ENCODE measurements at regions not wholly inside any gene's neighbourhood (a gene's known extent, or its start where the extent isn't known, plus 50 kb on each side); places are given as distances from the start of the nearest gene placed in this dataset.

DNA sequence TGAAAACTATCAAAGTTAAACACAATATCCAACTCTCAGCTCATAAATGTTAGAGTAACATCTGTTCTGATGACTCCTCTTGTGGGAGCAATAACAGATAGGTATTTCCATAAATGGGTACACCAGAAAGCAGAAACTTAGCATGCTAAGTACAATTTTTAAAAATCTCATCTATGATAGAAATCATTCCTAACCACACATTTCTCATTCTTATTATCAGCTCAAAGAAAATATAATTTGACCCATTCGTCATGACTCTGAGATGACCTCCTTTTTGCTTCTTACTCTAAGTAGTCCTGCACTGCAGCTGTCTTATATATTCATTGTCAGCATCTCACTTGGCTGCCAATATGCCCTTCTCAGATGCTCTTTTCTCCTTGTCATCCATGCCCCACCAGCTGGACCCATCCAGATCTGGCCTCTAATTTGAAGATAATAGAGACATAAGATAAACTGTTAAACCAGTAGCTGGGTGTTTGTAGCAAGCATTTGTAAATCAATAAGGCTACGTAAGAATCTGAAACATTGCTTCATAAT is 298.3 kb downstream of the KCNS3 start:
- no peak for DNase-seq (ENCODE audit: low read depth, low spot score)
- no peak overlapping the region for H3K4me3 ChIP-seq (ENCODE audit: low read length)

- H3K4me3 ChIP-seq (ENCODE audit: low read length): no peak overlapping the region
- no peak for DNase-seq (ENCODE audit: low read depth, low spot score)
Observed at GRCh38 chr2:18172607-18173006, 294.1 kb downstream of the KCNS3 start.

- no peak for DNase-seq (ENCODE audit: low read depth, low spot score)
- H3K4me3 ChIP-seq (ENCODE audit: low read length): no peak overlapping the region
Observed at GRCh38 chr2:18171191-18172139, 293.0 kb downstream of the KCNS3 start.

GRCh38 chr2:18170642-18171041 is 292.2 kb downstream of the KCNS3 start:
- H3K4me3 ChIP-seq (ENCODE audit: low read length): no peak overlapping the region
- no peak for DNase-seq (ENCODE audit: low read depth, low spot score)

DNA sequence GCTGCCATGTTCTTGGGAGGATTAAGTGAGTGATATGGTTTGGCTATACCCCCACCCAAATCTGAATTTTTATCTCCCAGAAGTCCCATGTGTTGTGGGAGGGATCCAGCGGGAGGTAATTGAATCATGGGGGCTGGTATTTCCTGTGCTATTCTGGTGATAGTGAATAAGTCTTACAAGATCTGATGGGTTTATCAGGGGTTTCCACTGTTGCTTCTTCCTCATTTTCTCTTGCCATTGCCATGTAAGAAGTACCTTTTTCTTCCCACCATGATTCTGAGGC is 291.4 kb downstream of the KCNS3 start:
- no peak overlapping the region for H3K4me3 ChIP-seq (ENCODE audit: low read length)
- no peak for DNase-seq (ENCODE audit: low read depth, low spot score)

DNA sequence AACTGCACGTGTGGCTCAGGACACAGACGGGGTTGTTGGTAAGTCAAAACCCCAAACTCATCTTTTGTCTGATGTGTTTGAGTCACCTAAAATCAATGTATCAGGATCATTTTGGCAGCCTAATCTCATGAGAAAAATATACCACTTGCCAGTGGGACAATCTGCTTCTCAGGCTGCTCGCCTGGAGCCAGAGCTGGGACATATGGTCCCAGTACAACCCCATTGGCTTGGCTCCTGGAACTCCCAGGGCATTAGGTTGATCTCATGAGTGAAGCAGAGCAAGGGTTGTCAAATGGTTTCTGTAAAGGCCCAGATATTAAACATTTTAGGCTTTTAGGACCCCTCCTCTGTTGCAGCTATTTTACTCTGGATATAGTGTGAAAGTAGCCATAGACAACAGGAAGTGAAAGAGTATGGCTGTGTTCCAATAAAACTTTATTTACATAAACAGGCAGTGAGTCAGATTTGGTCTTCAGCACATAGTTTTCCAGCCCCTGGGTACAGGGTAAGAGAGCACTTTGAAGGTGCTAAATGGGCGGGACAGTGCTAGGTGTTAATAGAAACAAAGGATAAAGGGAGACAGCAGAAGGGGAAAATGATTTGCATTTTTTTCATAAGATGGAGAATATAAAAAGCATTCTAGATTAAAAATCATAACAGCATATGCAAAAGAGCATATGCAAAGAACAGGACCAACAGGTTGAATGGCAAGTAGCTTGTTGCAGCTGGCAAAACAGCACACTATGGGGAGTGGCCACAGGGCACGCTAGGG is 290.8 kb downstream of the KCNS3 start:
- no peak overlapping the region for H3K4me3 ChIP-seq (ENCODE audit: low read length)
- DNase-seq (ENCODE audit: low read depth, low spot score): no peak

DNA sequence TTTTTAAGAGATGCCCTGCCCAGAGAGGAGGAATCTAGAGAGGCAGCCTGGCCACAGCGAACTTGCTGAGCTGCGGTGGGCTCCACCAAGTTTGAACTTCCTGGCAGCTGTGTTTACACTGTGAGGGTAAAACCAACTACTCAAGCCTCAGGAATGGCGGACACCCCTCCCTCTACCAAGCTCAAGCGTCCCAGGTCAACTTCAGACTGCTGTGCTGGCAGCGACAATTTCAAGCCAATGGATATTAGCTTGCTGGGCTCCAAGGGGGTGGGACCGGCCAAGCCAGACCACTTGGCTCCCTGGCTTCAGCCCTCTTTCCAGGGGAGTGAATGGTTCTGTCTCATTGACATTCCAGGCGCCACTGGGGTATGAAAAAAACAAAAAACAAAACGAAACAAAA is 289.4 kb downstream of the KCNS3 start:
- peak; percentile 63 for DNase-seq (ENCODE audit: low read depth, low spot score)

GRCh38 chr2:18161681-18162080 is 283.2 kb downstream of the KCNS3 start:
- DNase-seq (ENCODE audit: low read depth, low spot score): no peak
- H3K4me3 ChIP-seq (ENCODE audit: low read length): no peak overlapping the region

More for the DNA sequence above, 289.4 kb downstream of the KCNS3 start:
- H3K4me3 ChIP-seq (ENCODE audit: low read length): peak overlapping the region; percentile 23

GRCh38 chr2:18159896-18160295 is 281.4 kb downstream of the KCNS3 start:
- no peak overlapping the region for H3K4me3 ChIP-seq (ENCODE audit: low read length)
- no peak for DNase-seq (ENCODE audit: low read depth, low spot score)

DNA sequence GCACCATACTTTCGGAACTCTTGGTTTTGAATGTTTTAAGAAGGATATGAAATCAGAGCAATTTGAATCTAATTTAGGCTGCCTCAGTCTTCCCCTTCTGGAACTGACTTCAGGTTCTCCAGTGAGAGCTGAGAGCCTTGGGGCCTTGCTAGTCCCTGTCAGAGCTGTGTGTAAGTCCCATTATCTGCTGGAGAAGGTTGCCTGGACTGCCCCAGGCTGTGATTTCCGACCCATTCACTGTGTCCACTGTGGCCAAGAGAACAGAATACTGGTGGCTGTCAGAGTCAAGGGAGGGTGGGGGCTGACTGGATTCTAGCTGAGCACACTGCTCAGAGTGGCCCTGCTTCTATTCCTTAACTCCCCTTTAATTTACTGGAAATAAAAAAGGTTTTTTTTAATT is 278.0 kb downstream of the KCNS3 start:
- DNase-seq (ENCODE audit: low read depth, low spot score): no peak

DNA sequence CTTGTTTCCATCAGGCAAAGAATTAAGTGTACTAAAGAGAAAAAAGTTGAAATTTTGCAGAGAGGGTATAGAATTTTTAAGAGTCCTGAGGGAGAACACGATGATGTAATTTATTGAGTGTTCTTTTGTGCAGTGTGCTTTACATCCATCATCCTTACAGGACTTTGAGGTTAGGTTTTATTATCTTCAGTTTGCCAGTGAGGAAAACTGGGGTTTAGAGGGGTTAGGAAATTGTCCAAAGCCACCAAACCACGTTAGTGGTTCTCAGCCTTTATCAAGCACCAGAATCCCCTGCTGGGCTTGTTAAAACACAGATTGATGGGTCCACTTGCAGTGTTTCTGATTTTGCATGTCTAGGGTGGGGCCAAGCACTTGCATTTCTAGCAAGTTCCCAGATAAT is 277.5 kb downstream of the KCNS3 start:
- DNase-seq (ENCODE audit: low read depth, low spot score): no peak
- no peak overlapping the region for H3K4me3 ChIP-seq (ENCODE audit: low read length)

More for the DNA sequence above, 278.0 kb downstream of the KCNS3 start:
- no peak overlapping the region for H3K4me3 ChIP-seq (ENCODE audit: low read length)

- no peak for DNase-seq (ENCODE audit: low read depth, low spot score)
Observed at GRCh38 chr2:18154812-18155211, 276.3 kb downstream of the KCNS3 start.

GRCh38 chr2:18154259-18154658 is 275.8 kb downstream of the KCNS3 start:
- DNase-seq (ENCODE audit: low read depth, low spot score): no peak

More at GRCh38 chr2:18154812-18155211, 276.3 kb downstream of the KCNS3 start:
- no peak overlapping the region for H3K4me3 ChIP-seq (ENCODE audit: low read length)

DNA sequence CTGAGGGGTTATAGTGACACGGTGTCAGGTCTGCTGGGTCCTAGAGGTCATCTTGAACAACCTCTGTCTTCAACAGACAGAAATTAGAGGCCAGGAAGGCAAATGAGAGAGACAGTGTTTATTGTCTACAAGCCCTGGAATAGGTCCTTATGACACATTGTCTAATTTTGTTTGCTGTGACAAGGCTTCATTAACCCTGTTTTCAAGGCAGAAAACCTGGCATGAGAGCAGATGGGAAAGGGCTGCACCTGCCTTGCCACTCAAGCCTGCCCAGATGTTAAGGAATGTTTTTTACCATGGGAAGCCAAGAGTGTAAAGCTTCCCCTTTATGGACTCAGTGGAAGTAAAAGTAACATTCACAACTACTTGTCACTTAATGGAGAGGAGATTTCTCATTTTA is 275.3 kb downstream of the KCNS3 start:
- no peak overlapping the region for H3K4me3 ChIP-seq (ENCODE audit: low read length)
- no peak for DNase-seq (ENCODE audit: low read depth, low spot score)

More at GRCh38 chr2:18154259-18154658, 275.8 kb downstream of the KCNS3 start:
- H3K4me3 ChIP-seq (ENCODE audit: low read length): no peak overlapping the region

DNA sequence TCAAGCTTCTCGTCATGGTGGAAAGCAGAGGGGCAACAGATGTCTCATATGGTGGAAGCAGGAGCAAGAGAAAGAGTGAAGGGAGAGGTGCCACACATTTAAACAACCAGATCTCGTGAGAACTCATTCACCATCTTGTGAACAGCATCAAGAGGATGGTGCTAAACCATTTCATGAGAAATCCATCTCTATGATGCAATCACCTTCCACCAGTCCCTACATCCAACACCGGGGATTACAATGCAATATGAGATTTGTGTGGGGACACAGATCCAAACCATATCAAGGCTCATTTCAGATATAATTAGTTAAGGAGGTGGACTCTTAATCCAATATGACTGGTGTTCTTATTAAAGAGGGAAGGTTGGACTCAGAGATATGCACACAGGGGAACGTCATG is 272.8 kb downstream of the KCNS3 start:
- no peak for DNase-seq (ENCODE audit: low read depth, low spot score)
- H3K4me3 ChIP-seq (ENCODE audit: low read length): no peak overlapping the region

DNA sequence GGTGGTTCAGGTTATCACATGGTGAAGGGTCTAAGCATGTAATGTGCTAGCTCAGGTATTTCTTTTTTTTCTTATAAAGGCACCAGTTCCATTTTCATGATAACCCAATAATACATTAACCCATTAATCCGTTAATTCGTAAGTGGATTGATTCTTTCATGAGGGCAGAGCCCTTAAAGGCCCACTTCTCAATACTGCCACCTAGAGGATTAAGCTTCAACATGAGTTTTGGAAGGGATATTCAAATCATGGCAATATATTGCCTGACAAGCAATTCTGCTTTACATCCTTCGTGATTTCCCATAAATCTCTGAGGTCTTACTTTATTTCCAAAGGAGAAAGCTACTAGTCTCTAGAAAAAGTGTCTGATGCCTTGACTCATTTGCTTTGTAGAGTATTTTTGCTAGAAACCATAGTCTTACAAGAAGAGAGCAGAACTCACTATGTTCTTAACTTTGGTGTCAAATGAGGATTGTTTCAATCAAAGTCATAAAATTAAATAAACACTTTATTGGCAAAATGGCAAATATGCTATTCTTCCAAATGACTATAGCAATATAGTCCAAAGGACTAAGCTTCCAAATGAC is 271.3 kb downstream of the KCNS3 start:
- DNase-seq (ENCODE audit: low read depth, low spot score): peak; percentile 39
- H3K4me3 ChIP-seq (ENCODE audit: low read length): no peak overlapping the region

- no peak for DNase-seq (ENCODE audit: low read depth, low spot score)
- H3K4me3 ChIP-seq (ENCODE audit: low read length): no peak overlapping the region
Observed at GRCh38 chr2:18136881-18137475, 258.5 kb downstream of the KCNS3 start.

DNA sequence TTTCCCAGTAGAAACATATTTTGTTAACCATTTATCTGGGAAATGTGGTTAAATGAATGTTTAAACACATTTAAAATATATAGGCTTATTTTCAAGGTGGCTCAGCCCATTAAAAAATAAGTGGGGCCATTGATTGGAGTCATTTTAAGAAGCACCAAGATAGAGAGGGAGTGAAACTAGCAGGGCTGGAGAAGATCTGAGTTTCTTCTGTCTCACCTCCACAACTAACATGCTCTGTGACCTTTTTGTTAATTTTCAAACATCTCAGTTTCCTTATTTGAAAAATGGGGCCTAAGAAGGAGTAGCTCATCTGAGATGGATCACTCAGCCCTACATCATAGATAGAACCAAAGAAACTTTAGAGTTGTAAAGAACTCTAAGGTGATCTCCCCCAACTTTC is 254.8 kb downstream of the KCNS3 start:
- DNase-seq (ENCODE audit: low read depth, low spot score): no peak
- H3K4me3 ChIP-seq (ENCODE audit: low read length): no peak overlapping the region

DNA sequence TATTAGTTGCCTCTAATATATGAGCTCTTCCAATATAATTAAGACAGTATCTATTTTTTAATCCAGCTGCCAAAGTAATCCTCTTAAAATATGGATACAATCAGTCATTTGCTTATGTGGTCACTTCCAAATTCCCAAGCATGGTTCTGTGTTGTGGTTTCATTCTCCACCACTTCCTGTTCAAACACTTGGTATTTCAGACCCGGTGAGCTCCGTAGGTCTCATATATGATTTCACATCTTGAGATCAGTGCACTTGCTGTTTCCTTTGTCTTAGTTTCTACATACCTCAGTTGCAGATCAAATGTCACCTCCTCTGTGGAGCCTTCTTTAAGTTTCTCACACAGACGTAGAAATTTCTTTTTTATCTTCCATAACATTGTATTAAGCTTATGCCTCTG is 254.2 kb downstream of the KCNS3 start:
- H3K4me3 ChIP-seq (ENCODE audit: low read length): no peak overlapping the region
- DNase-seq (ENCODE audit: low read depth, low spot score): peak; percentile 39

Measured in Jurkat, Clone E6-1 (cell line).